LNCAP (cell line): ENCODE measurements at regions not wholly inside any gene's neighbourhood (a gene's known extent, or its start where the extent isn't known, plus 50 kb on each side); places are given as distances from the start of the nearest gene placed in this dataset.

Experiments
- TF ChIP-seq, protein P1 (sequence below): fragments of 450-650 bp; IDR thresholded peaks from 2 replicates; pipeline ENCODE4 v1.5.1; 2017; ENCODE audit warnings: mild to moderate bottlenecking

DNA sequence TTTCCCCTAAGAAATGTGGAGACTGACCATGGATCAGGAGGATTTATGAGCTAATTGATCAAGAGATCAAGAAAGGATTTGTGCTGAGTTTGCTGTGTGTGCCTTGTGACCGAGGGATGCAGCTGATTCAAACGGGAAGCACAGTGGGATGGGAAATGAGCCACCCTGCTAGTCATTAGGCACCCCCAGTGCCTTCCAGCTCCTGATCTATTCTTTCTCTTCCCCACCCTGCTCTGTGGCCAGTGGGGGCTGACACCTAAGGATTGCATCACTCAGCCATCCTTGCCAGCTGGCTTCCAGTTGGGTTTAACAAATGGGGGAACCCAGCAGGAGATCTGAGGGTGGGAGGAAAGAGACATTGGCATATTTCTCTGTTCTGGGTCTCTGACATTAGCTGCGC is 132.2 kb upstream of the CXCR4 start:
- TF ChIP-seq, protein P1, sequence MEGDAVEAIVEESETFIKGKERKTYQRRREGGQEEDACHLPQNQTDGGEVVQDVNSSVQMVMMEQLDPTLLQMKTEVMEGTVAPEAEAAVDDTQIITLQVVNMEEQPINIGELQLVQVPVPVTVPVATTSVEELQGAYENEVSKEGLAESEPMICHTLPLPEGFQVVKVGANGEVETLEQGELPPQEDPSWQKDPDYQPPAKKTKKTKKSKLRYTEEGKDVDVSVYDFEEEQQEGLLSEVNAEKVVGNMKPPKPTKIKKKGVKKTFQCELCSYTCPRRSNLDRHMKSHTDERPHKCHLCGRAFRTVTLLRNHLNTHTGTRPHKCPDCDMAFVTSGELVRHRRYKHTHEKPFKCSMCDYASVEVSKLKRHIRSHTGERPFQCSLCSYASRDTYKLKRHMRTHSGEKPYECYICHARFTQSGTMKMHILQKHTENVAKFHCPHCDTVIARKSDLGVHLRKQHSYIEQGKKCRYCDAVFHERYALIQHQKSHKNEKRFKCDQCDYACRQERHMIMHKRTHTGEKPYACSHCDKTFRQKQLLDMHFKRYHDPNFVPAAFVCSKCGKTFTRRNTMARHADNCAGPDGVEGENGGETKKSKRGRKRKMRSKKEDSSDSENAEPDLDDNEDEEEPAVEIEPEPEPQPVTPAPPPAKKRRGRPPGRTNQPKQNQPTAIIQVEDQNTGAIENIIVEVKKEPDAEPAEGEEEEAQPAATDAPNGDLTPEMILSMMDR: no peak

DNA sequence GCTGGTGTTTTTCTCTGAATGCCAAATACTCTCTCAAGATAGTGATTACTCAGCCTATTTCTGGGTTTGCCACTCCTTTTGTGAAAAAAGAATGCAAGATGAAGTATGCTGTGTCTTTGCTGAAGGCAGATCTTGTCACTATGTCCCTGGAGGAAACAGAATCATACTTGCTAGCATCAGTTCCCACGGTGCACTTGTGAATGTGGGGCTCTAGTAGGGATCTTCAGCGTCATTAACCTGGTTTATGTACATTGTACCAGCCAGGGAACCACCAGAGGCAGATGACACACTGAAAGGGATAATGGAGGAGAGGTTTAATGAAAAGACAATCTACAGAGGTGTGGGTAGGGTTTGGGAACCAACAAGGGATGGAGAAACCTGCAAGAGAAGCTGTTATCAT is 131.0 kb upstream of the CXCR4 start:
- TF ChIP-seq, protein P1: no peak

- TF ChIP-seq, protein P1: no peak
Observed at GRCh38 chr2:136248242-136248641, 130.3 kb upstream of the CXCR4 start.

DNA sequence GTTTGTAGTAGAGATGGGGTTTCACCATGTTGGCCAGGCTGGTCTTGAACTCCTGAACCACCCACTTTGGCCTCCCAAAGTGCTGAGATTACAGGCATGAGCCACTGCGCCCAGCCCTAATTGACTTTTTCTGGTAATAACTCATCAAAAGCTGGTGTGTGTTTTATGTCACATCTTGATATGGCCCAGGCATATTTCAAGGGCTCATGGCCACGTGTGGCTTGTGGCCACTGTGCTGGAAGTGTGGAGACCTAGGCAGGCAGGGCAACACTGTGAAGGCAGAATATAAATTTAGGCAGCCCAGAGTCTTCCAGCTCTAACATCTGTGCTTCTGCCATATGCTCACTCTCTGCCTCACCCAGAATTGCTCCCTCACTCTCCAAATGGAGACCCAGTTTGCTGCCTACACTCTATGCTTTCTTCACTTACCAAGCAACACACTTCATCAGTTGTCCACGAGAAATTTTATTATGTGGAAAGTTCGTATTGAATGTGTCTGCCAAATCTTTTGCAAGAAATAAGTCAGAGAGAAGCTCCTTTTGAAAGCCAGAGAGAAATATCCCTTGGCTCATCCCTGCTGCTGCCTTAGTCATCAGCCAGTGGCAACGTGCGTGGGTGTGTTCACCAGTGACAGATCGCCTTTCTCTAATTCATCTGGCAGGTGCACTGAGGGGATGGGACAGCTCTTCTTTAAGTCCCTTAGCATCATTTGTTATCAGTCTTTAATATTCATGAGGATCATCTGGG is 129.4 kb upstream of the CXCR4 start:
- TF ChIP-seq, protein P1: no peak

DNA sequence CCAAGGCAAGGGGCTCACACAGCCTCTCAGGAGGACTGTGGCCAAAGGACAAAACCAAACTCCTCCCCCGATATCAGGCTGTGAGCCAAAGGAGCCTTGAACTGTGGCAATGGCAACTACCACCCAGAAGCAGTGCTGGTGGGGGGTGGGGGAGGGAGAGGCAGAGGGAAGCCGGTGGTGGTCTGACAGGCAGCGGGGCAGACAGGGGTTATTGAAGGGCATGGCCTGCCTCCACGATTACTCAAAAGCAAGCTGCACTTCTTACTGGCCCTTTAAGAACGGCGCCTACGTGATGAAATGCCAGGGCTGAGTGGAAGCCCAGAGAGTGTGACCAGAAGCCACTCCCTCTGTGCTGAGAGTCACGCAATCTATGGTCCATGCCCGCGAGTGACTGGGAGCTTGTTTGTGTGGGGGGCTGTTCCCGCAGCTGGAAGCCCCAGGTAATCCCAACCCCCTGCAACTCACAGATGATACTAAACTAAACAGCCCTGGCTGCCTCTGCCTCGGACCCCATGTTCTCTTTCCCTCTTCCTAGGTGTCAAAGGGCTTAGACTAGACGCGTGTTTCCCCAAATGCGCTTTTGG is 128.2 kb upstream of the CXCR4 start:
- TF ChIP-seq, protein P1: no peak

- TF ChIP-seq, protein P1: no peak
Observed at GRCh38 chr2:136245211-136245610, 127.3 kb upstream of the CXCR4 start.

GRCh38 chr2:136244536-136244885 is 126.6 kb upstream of the CXCR4 start:
- TF ChIP-seq, protein P1: no peak
